HCT116 (cell line): ENCODE measurements at regions not wholly inside any gene's neighbourhood (a gene's known extent, or its start where the extent isn't known, plus 50 kb on each side); places are given as distances from the start of the nearest gene placed in this dataset.

Experiments used
- ATAC-seq: fragments of 200-7000 bp; cut with Tn5 transposase; 2 replicates; pipeline ENCODE4 v1.9.1; 2020; ENCODE audit warnings: mild to moderate bottlenecking, moderate library complexity
- BruUV-seq: library from RNA; stranded (reverse); fragments of 400-500 nt; replicated peaks from 2 replicates; lab custom pipeline; 2021; lab: Mats Ljungman, UMichigan
- CTCF ChIA-PET: fragments of 300-600 bp; sonication (Branson Sonifier 250); formaldehyde crosslinking; loops from one replicate; lab custom pipeline; 2021; ENCODE audit warnings: antibody characterized with exemption; lab: Charles Lee
- POLR2A ChIA-PET: fragments of 300-600, 350-600 bp; sonication (Branson Sonifier 250); formaldehyde crosslinking; loops from one replicate; lab custom pipeline; 2021; ENCODE audit warnings: antibody characterized with exemption; lab: Charles Lee
- RAD21 ChIA-PET, 2 experiments: fragments of 300-600 bp; sonication (Branson Sonifier 250); formaldehyde crosslinking; loops; one replicate each; lab custom pipeline; 2023; ENCODE audit warnings: low total read pairs in 2 of 2; ENCODE audit not compliant: uncharacterized antibody in 2 of 2, unreplicated experiment in 2 of 2, low non-redundant PET in 1 of 2; lab: Charles Lee
- DNase-seq: peaks from one replicate; pipeline ENCODE4 v3.0.0-alpha.2; 2010; ENCODE audit warnings: low read depth, low spot score
- H2AFZ ChIP-seq: fragments of 200-600 bp; shearing (Covaris generic), sonication (generic); 2 replicates; pipeline ENCODE4 v1.6.1; 2017; ENCODE audit warnings: low read depth, mixed run types, mixed read lengths, antibody characterized with exemption, low read length; ENCODE audit not compliant: poor library complexity, severe bottlenecking
- H3K27ac ChIP-seq: 2 replicates; pipeline ENCODE4 v1.5.1; 2012; ENCODE audit warnings: low read depth, low read length
- H3K27me3 ChIP-seq: fragments of 200-600 bp; sonication (generic); 2 replicates; pipeline ENCODE4 v1.6.1; 2016; ENCODE audit warnings: mixed run types, low read length, mixed read lengths; ENCODE audit not compliant: insufficient read depth
- H3K36me3 ChIP-seq, 2 experiments: fragments of 200-500 bp in 1 of 2; fragments of 200-600 bp in 1 of 2; sonication (Bioruptor generic) in 1 of 2; sonication (generic) in 1 of 2; 2 replicates each; pipeline versions ENCODE4 v1.5.1 to v1.6.1; 2014 to 2016; ENCODE audit warnings: low read length in 2 of 2, inconsistent platforms in 1 of 2, mixed read lengths in 1 of 2, mixed run types in 1 of 2; ENCODE audit not compliant: insufficient read depth in 2 of 2, control insufficient read depth in 1 of 2
- H3K4me1 ChIP-seq, 2 experiments: fragments of 200-600 bp in 1 of 2; sonication (generic) in 1 of 2; 2 replicates each; pipeline versions ENCODE4 v1.5.1 to v1.6.1; 2012 to 2017; ENCODE audit warnings: low read length in 2 of 2, inconsistent platforms in 1 of 2, mild to moderate bottlenecking in 1 of 2, mixed read lengths in 1 of 2, mixed run types in 1 of 2, moderate library complexity in 1 of 2; ENCODE audit not compliant: insufficient read depth in 2 of 2, control insufficient read depth in 1 of 2
- H3K4me2 ChIP-seq: fragments of 200-600 bp; sonication (generic); 2 replicates; pipeline ENCODE4 v1.6.1; 2017; ENCODE audit warnings: mixed run types, low read length, mixed read lengths
- H3K4me3 ChIP-seq, 2 experiments: fragments of 200-600 bp in 1 of 2; sonication (generic) in 1 of 2; replicated peaks in 1 of 2; 2 replicates each; pipeline ENCODE4 v1.5.1; 2011 to 2016; ENCODE audit warnings: low read length in 2 of 2, control low read depth in 1 of 2, low read depth in 1 of 2, mild to moderate bottlenecking in 1 of 2, mixed read lengths in 1 of 2, mixed run types in 1 of 2
- H3K79me2 ChIP-seq: fragments of 200-600 bp; sonication (generic); 2 replicates; pipeline ENCODE4 v1.6.1; 2017; ENCODE audit warnings: mild to moderate bottlenecking, mixed run types, low read length, moderate library complexity, mixed read lengths; ENCODE audit not compliant: insufficient read depth
- H3K9ac ChIP-seq: fragments of 200-600 bp; sonication (generic); 2 replicates; pipeline ENCODE4 v1.6.1; 2016; ENCODE audit warnings: low read length, mixed read lengths
- H3K9me2 ChIP-seq: fragments of 200-600 bp; sonication (generic), shearing (Covaris generic); 2 replicates; pipeline ENCODE4 v1.6.1; 2017; ENCODE audit warnings: mixed run types, mild to moderate bottlenecking, moderate library complexity; ENCODE audit not compliant: insufficient read depth
- H3K9me3 ChIP-seq, 2 experiments: fragments of 200-500 bp in 1 of 2; fragments of 200-600 bp in 1 of 2; sonication (Bioruptor generic) in 1 of 2; sonication (generic) in 1 of 2; 2 replicates each; pipeline ENCODE4 v1.6.1; 2014 to 2017; ENCODE audit warnings: low read length in 2 of 2, mixed read lengths in 2 of 2, inconsistent platforms in 1 of 2, low read depth in 1 of 2, mild to moderate bottlenecking in 1 of 2, mixed run types in 1 of 2, moderate library complexity in 1 of 2; ENCODE audit not compliant: control insufficient read depth in 1 of 2, insufficient read depth in 1 of 2
- H4K20me1 ChIP-seq: fragments of 200-600 bp; sonication (generic), shearing (Covaris generic); 2 replicates; pipeline ENCODE4 v1.6.1; 2017; ENCODE audit warnings: mixed run types, mild to moderate bottlenecking, moderate library complexity; ENCODE audit not compliant: insufficient read depth
- CEBPB ChIP-seq: IDR thresholded peaks from 2 replicates; pipeline ENCODE4 v1.6.1; 2012; ENCODE audit warnings: low read depth
- EGR1 ChIP-seq: IDR thresholded peaks from 2 replicates; pipeline ENCODE4 v1.6.1; 2012; ENCODE audit warnings: low read depth
- ELF1 ChIP-seq: IDR thresholded peaks from 2 replicates; pipeline ENCODE4 v1.6.1; 2012; ENCODE audit warnings: low read depth, borderline replicate concordance
- EZH2 ChIP-seq: fragments of 200-600 bp; sonication (generic); IDR thresholded peaks from 2 replicates; pipeline ENCODE4 v1.6.1; 2017; ENCODE audit warnings: antibody characterized with exemption, mixed run types
- EZH2phosphoT487 ChIP-seq: fragments of 200-600 bp; IDR thresholded peaks from 2 replicates; pipeline ENCODE4 v1.6.1; 2018; ENCODE audit warnings: antibody characterized with exemption, borderline replicate concordance
- FOSL1 ChIP-seq: IDR thresholded peaks from 2 replicates; pipeline ENCODE4 v1.6.1; 2012; ENCODE audit warnings: low read depth
- POLR2AphosphoS5 ChIP-seq: IDR thresholded peaks from 2 replicates; pipeline ENCODE4 v1.6.1; 2011; ENCODE audit warnings: mild to moderate bottlenecking, low read depth, low read length, moderate library complexity
- SP1 ChIP-seq: IDR thresholded peaks from 2 replicates; pipeline ENCODE4 v1.6.1; 2012; ENCODE audit warnings: low read depth
- SRF ChIP-seq: IDR thresholded peaks from 2 replicates; pipeline ENCODE4 v1.6.1; 2012; ENCODE audit warnings: low read depth
- TCF7L2 ChIP-seq: IDR thresholded peaks from 2 replicates; pipeline ENCODE4 v1.7.0; 2011; ENCODE audit warnings: borderline replicate concordance, inconsistent platforms; ENCODE audit not compliant: insufficient read depth, insufficient read length; ENCODE audit errors: extremely low read depth
- YY1 ChIP-seq: IDR thresholded peaks from 2 replicates; pipeline ENCODE4 v1.6.1; 2011; ENCODE audit warnings: low read length, low read depth, moderate library complexity, mild to moderate bottlenecking; ENCODE audit not compliant: insufficient replicate concordance; ENCODE audit errors: extremely low read depth
- ZFX ChIP-seq: fragments of 450-650 bp; IDR thresholded peaks from 2 replicates; pipeline ENCODE4 v1.6.1; 2017
- ZNF274 ChIP-seq: fragments of 200-500 bp; sonication (Bioruptor generic); IDR thresholded peaks from 2 replicates; pipeline ENCODE4 v1.6.1; 2014; ENCODE audit warnings: mild to moderate bottlenecking, low read depth, low read length, inconsistent platforms
- intact Hi-C: fragments of 100-400 bp; cut with micrococcal nuclease; formaldehyde crosslinking; loops from 2 replicates; pipeline ENCODE4 v1.10.0; 2022
- TF ChIP-seq, protein P1 (sequence below): IDR thresholded peaks from 2 replicates; pipeline ENCODE4 v1.6.1; 2012
- TF ChIP-seq, protein P2 (sequence below), 3 experiments: fragments of 200-600 bp in 1 of 3; sonication (generic) in 1 of 3; IDR thresholded peaks in 2 of 3; conservative IDR thresholded peaks in 1 of 3; 2 replicates each; pipeline ENCODE4 v1.5.1; 2012 to 2017; ENCODE audit warnings: low read depth in 2 of 3, low read length in 2 of 3, antibody characterized with exemption in 1 of 3, borderline replicate concordance in 1 of 3, control low read depth in 1 of 3, mild to moderate bottlenecking in 1 of 3, mixed read lengths in 1 of 3, mixed run types in 1 of 3, moderate library complexity in 1 of 3; ENCODE audit not compliant: insufficient read depth in 1 of 3
- TF ChIP-seq, protein P3 (sequence below): IDR thresholded peaks from 2 replicates; pipeline ENCODE4 v1.6.1; 2011; ENCODE audit warnings: mild to moderate bottlenecking, low read length, moderate library complexity; ENCODE audit not compliant: insufficient replicate concordance; ENCODE audit errors: extremely low read depth

DNA sequence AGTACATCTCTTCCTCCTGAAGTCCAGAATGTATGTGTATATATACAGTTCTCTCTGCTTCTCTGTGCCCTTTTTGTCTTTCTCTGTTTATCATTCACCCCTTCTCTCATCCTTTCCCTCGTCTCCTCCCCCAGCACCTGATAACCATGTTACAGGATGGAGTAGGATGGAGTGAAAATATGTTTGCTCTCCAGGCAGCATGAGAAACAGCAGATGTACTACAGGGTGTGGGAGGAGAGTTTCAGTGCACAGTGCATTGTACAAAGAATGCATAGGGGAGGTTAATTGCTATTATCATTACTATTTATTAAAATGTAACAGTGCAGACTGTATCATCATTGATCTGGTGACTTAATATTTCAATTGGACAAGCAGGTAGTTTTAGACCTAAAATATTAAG is 104.5 kb downstream of the MFAP3L start:
- peaks cover 2 to 5% of the 10 kb centered on the region in 2 experiments; a peak in 1 of 4 replicates for H3K9me3 ChIP-seq
- no peaks in the 10 kb centered on the region for H3K79me2 ChIP-seq
- no peaks in the 10 kb centered on the region for H3K27me3 ChIP-seq
- no peaks in the 10 kb centered on the region for H4K20me1 ChIP-seq
- intact Hi-C loops, result no loop called here
- H3K4me2 ChIP-seq, result no peak overlapping the region
- RAD21 ChIA-PET, result no interaction called here
- ATAC-seq (no peak), DNase-seq (no peak)
- CTCF ChIA-PET, result no interaction called here
- no peak for TF ChIP-seq ELF1
- POLR2A ChIA-PET, result no interaction called here
- peaks cover 0 to 14% of the 10 kb centered on the region in 2 experiments; a peak in 2 of 4 replicates for H3K4me1 ChIP-seq
- H3K27ac ChIP-seq, result no peak overlapping the region
- no peak overlapping the region for H2AFZ ChIP-seq
- no TSS peak for BruUV-seq
- H3K36me3 ChIP-seq, result no peaks in the 10 kb centered on the region
- no peak overlapping the region for H3K9ac ChIP-seq
- H3K9me2 ChIP-seq, result no peaks in the 10 kb centered on the region
- no peak overlapping the region for H3K4me3 ChIP-seq

DNA sequence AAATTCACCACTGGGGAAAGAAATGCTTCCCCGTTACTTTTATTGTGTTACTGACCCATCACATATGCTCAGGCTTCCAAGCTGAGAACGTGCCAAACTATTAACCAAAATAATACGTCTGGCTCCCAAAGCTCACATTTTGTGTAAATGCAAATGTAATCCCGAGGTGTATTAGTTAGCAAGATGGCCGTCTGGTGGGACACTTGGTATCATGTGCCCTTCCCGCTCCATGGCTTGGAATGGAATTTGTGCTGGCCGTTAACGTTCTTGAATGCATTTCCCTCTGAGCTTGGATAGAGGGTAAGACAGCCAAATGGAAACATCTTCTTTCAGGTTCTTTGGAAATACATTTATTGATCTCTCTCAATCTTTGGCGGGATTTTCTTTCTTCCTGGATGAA is 105.0 kb downstream of the MFAP3L start:
- Histone ChIP-seq H3K36me3 (no peaks in the 10 kb centered on the region), H4K20me1 (no peaks in the 10 kb centered on the region), H3K79me2 (no peaks in the 10 kb centered on the region), H3K4me3 (no peak overlapping the region), H3K4me2 (no peak overlapping the region), H3K27me3 (no peaks in the 10 kb centered on the region), H2AFZ (no peak overlapping the region), H3K9me2 (no peaks in the 10 kb centered on the region), H3K4me1 (peaks cover 0 to 14% of the 10 kb centered on the region in 2 experiments; a peak in 2 of 4 replicates), H3K9me3 (peaks cover 5 to 6% of the 10 kb centered on the region in 2 experiments; a peak in 1 of 4 replicates), H3K27ac (no peak overlapping the region), H3K9ac (no peak overlapping the region)
- ChIA-PET POLR2A (no interaction called here), RAD21 (no interaction called here), CTCF (no interaction called here)
- intact Hi-C loops, result no loop called here
- DNase-seq (no peak), ATAC-seq (no peak)
- TF ChIP-seq EZH2phosphoT487, result no peak
- no peak for TF ChIP-seq POLR2AphosphoS5
- TF ChIP-seq, protein P1, sequence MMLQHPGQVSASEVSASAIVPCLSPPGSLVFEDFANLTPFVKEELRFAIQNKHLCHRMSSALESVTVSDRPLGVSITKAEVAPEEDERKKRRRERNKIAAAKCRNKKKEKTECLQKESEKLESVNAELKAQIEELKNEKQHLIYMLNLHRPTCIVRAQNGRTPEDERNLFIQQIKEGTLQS, result no peak
- TF ChIP-seq EGR1, result no peak
- TF ChIP-seq EZH2, result no peak
- no peak for TF ChIP-seq FOSL1
- no peak for TF ChIP-seq SRF
- TF ChIP-seq, protein P2, sequence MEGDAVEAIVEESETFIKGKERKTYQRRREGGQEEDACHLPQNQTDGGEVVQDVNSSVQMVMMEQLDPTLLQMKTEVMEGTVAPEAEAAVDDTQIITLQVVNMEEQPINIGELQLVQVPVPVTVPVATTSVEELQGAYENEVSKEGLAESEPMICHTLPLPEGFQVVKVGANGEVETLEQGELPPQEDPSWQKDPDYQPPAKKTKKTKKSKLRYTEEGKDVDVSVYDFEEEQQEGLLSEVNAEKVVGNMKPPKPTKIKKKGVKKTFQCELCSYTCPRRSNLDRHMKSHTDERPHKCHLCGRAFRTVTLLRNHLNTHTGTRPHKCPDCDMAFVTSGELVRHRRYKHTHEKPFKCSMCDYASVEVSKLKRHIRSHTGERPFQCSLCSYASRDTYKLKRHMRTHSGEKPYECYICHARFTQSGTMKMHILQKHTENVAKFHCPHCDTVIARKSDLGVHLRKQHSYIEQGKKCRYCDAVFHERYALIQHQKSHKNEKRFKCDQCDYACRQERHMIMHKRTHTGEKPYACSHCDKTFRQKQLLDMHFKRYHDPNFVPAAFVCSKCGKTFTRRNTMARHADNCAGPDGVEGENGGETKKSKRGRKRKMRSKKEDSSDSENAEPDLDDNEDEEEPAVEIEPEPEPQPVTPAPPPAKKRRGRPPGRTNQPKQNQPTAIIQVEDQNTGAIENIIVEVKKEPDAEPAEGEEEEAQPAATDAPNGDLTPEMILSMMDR (IDR thresholded peaks at IDR 0.05 in 2 of 3, conservative IDR thresholded peaks at IDR 0.05 in 1 of 3; ENCODE audit: borderline replicate concordance in 1 of 3, insufficient read depth in 1 of 3, low read depth in 2 of 3, low read length in 2 of 3), result no peak
- TF ChIP-seq SP1, result no peak
- TF ChIP-seq YY1, result no peak
- no peak for TF ChIP-seq ZFX
- TF ChIP-seq, protein P3, sequence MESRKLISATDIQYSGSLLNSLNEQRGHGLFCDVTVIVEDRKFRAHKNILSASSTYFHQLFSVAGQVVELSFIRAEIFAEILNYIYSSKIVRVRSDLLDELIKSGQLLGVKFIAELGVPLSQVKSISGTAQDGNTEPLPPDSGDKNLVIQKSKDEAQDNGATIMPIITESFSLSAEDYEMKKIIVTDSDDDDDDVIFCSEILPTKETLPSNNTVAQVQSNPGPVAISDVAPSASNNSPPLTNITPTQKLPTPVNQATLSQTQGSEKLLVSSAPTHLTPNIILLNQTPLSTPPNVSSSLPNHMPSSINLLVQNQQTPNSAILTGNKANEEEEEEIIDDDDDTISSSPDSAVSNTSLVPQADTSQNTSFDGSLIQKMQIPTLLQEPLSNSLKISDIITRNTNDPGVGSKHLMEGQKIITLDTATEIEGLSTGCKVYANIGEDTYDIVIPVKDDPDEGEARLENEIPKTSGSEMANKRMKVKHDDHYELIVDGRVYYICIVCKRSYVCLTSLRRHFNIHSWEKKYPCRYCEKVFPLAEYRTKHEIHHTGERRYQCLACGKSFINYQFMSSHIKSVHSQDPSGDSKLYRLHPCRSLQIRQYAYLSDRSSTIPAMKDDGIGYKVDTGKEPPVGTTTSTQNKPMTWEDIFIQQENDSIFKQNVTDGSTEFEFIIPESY, result no peak
- TF ChIP-seq ZNF274, result no peak
- no peak for TF ChIP-seq CEBPB
- TF ChIP-seq TCF7L2, result no peak
- TF ChIP-seq ELF1, result no peak
- no TSS peak for BruUV-seq
